ENCODE measurements at regions not wholly inside any gene's neighbourhood (a gene's known extent, or its start where the extent isn't known, plus 50 kb on each side); places are given as distances from the start of the nearest gene placed in this dataset.

GRCh38 chrX:34874763-34875162 is 67.8 kb upstream of the FAM47B start:
- Histone ChIP-seq H3K4me3 (ENCODE audit: low read length) (no peak overlapping the region), H3K27ac (ENCODE audit: low read length) (no peak overlapping the region), H3K27me3 (replicated peaks; ENCODE audit: insufficient read depth, low read length) (no peaks in the 10 kb centered on the region), H3K79me2 (ENCODE audit: low read length) (no peaks in the 10 kb centered on the region), H3K9me2 (replicated peaks; ENCODE audit: insufficient read depth, low read length) (no peaks in the 10 kb centered on the region), H4K20me1 (ENCODE audit: insufficient read depth, low read length) (no peaks in the 10 kb centered on the region), H3K36me3 (replicated peaks; ENCODE audit: insufficient read depth, low read length) (no peaks in the 10 kb centered on the region), H3F3A (ENCODE audit: insufficient read depth, low read length) (no peaks in the 10 kb centered on the region), H3K4me1 (ENCODE audit: low read length) (0 out of 2 replicates have a peak, but pooled peaks cover 6% of the 10 kb centered on the region), H3K4me2 (ENCODE audit: low read depth, low read length) (no peak overlapping the region), H2AFZ (ENCODE audit: low read length) (no peak overlapping the region), H3K9me3 (replicated peaks; ENCODE audit: insufficient read depth, low read length) (no peaks in the 10 kb centered on the region), H3K9ac (ENCODE audit: low read length) (no peak overlapping the region)
- TF ChIP-seq EZH2 (optimal IDR thresholded peaks at IDR 0.05; ENCODE audit: low read depth, low read length), result no peak
- TF ChIP-seq EZH2phosphoT487 (IDR thresholded peaks at IDR 0.05; ENCODE audit: low read length), result no peak
- no peak for TF ChIP-seq CTCF (IDR thresholded peaks at IDR 0.05; ENCODE audit: low read length)
- no peak for DNase-seq

DNA sequence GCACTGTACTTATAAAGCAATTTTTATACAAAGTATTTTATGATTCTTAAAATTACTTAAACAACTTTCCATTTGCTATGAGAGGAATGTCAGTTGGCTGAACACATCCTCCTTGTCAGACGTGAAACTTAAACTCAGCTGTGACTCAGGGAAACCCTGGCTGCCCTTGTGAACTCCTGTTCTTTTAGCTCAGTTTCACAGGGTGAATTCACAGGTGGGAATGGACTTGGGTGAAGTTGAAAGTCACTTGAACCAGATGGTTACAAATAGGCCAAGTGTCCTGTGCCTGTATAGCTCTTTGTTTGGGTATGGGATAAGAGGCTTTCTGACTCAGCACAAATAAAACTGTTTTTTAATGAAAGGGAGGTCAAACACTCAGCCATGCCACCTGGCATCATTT is 67.4 kb upstream of the FAM47B start:
- Histone ChIP-seq H3K9me2 (replicated peaks; ENCODE audit: insufficient read depth, low read length) (no peaks in the 10 kb centered on the region), H3K4me1 (ENCODE audit: low read length) (0 out of 2 replicates have a peak, but pooled peaks cover 6% of the 10 kb centered on the region), H3K27me3 (replicated peaks; ENCODE audit: insufficient read depth, low read length) (no peaks in the 10 kb centered on the region), H4K20me1 (ENCODE audit: insufficient read depth, low read length) (no peaks in the 10 kb centered on the region), H3K27ac (ENCODE audit: low read length) (no peak overlapping the region), H3F3A (ENCODE audit: insufficient read depth, low read length) (no peaks in the 10 kb centered on the region), H3K4me2 (ENCODE audit: low read depth, low read length) (no peak overlapping the region), H2AFZ (ENCODE audit: low read length) (no peak overlapping the region), H3K79me2 (ENCODE audit: low read length) (no peaks in the 10 kb centered on the region), H3K36me3 (replicated peaks; ENCODE audit: insufficient read depth, low read length) (no peaks in the 10 kb centered on the region), H3K9ac (ENCODE audit: low read length) (no peak overlapping the region), H3K4me3 (ENCODE audit: low read length) (no peak overlapping the region), H3K9me3 (replicated peaks; ENCODE audit: insufficient read depth, low read length) (no peaks in the 10 kb centered on the region)
- TF ChIP-seq EZH2phosphoT487 (IDR thresholded peaks at IDR 0.05; ENCODE audit: low read length), result no peak
- no peak for TF ChIP-seq CTCF (IDR thresholded peaks at IDR 0.05; ENCODE audit: low read length)
- TF ChIP-seq EZH2 (optimal IDR thresholded peaks at IDR 0.05; ENCODE audit: low read depth, low read length), result no peak
- peak; percentile 74 for DNase-seq

GRCh38 chrX:34877436-34877835 is 65.2 kb upstream of the FAM47B start:
- Histone ChIP-seq H3K9ac (ENCODE audit: low read length) (no peak overlapping the region), H3K79me2 (ENCODE audit: low read length) (no peaks in the 10 kb centered on the region), H3K36me3 (replicated peaks; ENCODE audit: insufficient read depth, low read length) (no peaks in the 10 kb centered on the region), H3K27ac (ENCODE audit: low read length) (no peak overlapping the region), H3K27me3 (replicated peaks; ENCODE audit: insufficient read depth, low read length) (no peaks in the 10 kb centered on the region), H2AFZ (ENCODE audit: low read length) (no peak overlapping the region), H3K9me2 (replicated peaks; ENCODE audit: insufficient read depth, low read length) (no peaks in the 10 kb centered on the region), H4K20me1 (ENCODE audit: insufficient read depth, low read length) (no peaks in the 10 kb centered on the region), H3K4me3 (ENCODE audit: low read length) (no peak overlapping the region), H3K9me3 (replicated peaks; ENCODE audit: insufficient read depth, low read length) (no peaks in the 10 kb centered on the region), H3K4me1 (ENCODE audit: low read length) (0 out of 2 replicates have a peak, but pooled peaks cover 6% of the 10 kb centered on the region), H3F3A (ENCODE audit: insufficient read depth, low read length) (no peaks in the 10 kb centered on the region), H3K4me2 (ENCODE audit: low read depth, low read length) (no peak overlapping the region)
- no peak for DNase-seq
- TF ChIP-seq EZH2 (optimal IDR thresholded peaks at IDR 0.05; ENCODE audit: low read depth, low read length) (no peak), EZH2phosphoT487 (IDR thresholded peaks at IDR 0.05; ENCODE audit: low read length) (no peak), CTCF (IDR thresholded peaks at IDR 0.05; ENCODE audit: low read length) (no peak)
